22Rv1 (cell line): ENCODE measurements at regions not wholly inside any gene's neighbourhood (a gene's known extent, or its start where the extent isn't known, plus 50 kb on each side); places are given as distances from the start of the nearest gene placed in this dataset.

Experiments
- H3K27ac ChIP-seq: fragments of 450-650 bp; 2 replicates; pipeline ENCODE4 v1.5.1; 2017
- ZFX ChIP-seq: fragments of 450-650 bp; IDR thresholded peaks from 2 replicates; pipeline ENCODE4 v1.6.1; 2017; ENCODE audit warnings: antibody characterized with exemption, borderline replicate concordance
- TF ChIP-seq, protein P1 (sequence below): fragments of 450-650 bp; IDR thresholded peaks from 2 replicates; pipeline ENCODE4 v1.5.1; 2017; ENCODE audit warnings: mild to moderate bottlenecking

GRCh38 chr5:175201393-175201792 is 242.6 kb downstream of the DRD1 start:
- H3K27ac ChIP-seq: no peak overlapping the region
- TF ChIP-seq, protein P1, sequence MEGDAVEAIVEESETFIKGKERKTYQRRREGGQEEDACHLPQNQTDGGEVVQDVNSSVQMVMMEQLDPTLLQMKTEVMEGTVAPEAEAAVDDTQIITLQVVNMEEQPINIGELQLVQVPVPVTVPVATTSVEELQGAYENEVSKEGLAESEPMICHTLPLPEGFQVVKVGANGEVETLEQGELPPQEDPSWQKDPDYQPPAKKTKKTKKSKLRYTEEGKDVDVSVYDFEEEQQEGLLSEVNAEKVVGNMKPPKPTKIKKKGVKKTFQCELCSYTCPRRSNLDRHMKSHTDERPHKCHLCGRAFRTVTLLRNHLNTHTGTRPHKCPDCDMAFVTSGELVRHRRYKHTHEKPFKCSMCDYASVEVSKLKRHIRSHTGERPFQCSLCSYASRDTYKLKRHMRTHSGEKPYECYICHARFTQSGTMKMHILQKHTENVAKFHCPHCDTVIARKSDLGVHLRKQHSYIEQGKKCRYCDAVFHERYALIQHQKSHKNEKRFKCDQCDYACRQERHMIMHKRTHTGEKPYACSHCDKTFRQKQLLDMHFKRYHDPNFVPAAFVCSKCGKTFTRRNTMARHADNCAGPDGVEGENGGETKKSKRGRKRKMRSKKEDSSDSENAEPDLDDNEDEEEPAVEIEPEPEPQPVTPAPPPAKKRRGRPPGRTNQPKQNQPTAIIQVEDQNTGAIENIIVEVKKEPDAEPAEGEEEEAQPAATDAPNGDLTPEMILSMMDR: no peak
- no peak for TF ChIP-seq ZFX

DNA sequence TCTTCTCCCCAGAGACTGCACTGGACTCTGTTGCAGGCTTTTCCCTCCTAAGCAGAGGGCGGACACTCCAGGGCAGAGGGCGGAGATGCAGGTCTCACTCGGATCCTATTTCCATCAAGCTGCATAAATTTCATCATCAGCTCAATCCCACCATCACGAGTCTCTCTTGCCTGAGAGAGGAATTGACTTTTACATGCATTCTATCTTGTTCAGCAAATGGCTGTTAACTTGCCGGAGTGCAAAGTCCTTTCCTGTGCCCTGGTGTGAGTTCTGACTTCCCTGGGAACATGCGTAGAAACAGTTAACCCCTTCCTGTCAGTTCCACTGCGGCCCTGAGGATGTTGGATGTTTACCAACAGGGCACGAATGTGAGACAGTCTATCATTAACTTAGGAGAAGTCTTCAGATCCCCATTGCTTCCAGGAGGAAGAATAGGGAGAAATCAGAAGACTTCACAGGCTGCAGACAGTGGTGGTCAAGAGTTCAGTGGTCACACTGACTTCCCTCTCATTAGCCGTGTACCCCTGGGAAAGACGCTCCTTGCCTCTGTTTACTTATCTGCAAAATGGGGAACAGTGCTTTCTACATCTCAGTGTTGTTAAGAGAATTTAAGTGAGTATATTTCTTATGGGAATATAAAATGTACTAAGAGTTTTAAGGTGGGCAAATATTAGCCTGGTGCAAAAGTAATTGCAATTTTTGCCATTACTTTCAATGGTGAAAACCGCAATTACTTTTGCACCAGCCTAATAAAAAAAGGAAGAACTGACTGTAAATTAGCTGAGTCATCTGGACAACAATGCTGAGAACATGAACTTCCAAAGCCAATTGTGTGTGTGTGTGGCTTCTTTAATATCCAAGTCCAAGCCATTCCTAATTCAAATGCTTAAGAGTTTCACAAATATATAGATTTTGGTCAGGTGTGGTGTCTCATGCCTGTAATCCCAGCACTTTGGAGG is 248.0 kb downstream of the DRD1 start:
- no peak overlapping the region for H3K27ac ChIP-seq
- TF ChIP-seq, protein P1: no peak
- TF ChIP-seq ZFX: no peak

- H3K27ac ChIP-seq: no peak overlapping the region
- no peak for TF ChIP-seq ZFX
- TF ChIP-seq, protein P1: no peak
Observed at GRCh38 chr5:175181331-175181730, 262.7 kb downstream of the DRD1 start.

DNA sequence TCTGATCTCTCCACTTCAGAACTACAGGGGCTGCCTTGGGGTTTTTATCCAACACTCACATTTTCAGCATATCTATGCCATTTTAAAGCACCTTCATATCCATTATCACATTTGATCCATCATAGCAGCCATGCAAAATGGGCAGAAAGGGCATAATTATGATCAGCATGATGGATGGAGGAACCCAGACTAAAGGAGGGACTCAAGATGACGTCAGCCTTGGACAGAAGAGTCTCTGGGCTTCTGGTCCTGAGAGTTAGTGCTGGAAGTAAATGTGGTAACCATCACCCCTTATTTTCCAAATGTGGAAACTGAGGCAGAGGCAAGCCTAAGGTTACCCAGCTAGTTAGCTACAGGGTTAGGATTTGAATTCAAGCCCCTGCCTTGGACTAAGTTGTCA is 273.1 kb downstream of the DRD1 start:
- TF ChIP-seq, protein P1: no peak
- no peak for TF ChIP-seq ZFX
- H3K27ac ChIP-seq: no peak overlapping the region

DNA sequence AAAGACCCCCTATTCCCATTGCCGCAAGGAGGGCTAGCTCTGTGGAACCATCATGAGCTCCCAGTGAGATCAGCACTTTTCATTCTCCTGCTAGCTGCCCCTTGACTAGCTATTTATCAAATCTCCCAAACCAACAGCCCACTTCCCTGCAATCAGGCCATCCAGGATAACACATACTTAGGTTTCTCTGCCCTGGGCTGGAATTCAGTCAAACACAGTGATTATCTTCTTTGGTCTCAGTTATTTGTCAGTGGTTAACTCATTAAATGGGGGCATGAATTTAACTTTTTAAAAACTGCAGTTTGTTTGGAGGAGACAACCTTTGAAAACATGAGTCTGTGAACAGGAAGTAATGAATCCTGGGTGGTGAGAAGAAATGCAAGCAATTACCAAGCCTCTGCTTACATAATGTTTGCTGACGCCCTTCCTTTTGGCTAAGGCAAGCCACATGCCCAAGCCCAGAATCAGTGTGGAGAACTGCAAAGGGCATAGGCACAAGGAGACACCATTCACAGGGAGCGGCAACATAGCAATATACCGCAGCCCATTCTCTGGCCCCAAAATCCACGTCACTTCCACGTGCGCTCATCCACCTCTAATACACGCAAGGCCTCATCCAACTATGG is 275.0 kb downstream of the DRD1 start:
- TF ChIP-seq ZFX: no peak
- TF ChIP-seq, protein P1: no peak
- no peak overlapping the region for H3K27ac ChIP-seq

GRCh38 chr5:175166026-175166425 is 278.0 kb downstream of the DRD1 start:
- TF ChIP-seq, protein P1: no peak
- no peak for TF ChIP-seq ZFX
- H3K27ac ChIP-seq: no peak overlapping the region

DNA sequence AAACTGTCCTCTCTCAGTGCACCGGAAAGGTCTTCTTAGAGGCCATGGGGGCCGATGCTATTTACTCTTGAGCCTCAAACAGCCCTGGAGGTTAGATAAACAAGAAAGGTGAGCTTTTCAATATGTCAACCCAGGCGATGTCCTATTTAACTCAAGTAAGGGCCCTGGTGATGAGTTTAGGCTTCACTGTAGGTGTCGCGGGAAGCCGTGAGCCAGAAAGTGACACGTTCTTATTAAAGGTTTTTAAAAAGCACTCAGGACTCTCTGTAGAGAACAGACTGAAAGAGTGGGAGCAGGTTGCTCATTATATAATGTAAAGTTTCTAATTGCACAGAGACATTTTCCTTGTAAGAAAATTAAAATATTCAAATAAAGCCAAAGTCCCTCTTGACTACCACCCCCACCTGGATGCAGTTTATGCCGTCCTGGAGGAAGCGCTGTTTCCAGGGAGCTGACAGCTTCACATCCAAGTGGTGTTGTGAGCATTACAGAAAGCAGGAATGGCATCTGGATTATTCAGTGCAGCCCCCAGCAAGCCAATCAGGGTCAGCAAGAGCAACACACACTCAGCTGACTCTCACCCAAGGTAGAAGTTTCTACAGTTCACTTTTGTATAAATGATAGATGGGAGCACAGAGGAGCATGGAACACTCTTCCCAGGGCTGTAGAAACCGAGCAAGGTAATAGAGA is 280.3 kb downstream of the DRD1 start:
- TF ChIP-seq ZFX: no peak
- TF ChIP-seq, protein P1: no peak
- no peak overlapping the region for H3K27ac ChIP-seq
